NT2/D1 (cell line): ENCODE measurements at regions not wholly inside any gene's neighbourhood (a gene's known extent, or its start where the extent isn't known, plus 50 kb on each side); places are given as distances from the start of the nearest gene placed in this dataset.

Experiments used
- DNase-seq: peaks from one replicate; pipeline ENCODE4 v3.0.0-alpha.2; 2011; ENCODE audit warnings: low read depth, low spot score
- H3K27me3 ChIP-seq: 2 replicates; pipeline ENCODE4 v1.6.0; 2011; ENCODE audit warnings: mild to moderate bottlenecking; ENCODE audit not compliant: insufficient read length, insufficient read depth
- H3K36me3 ChIP-seq: 2 replicates; pipeline ENCODE4 v1.6.1; 2011; ENCODE audit warnings: mild to moderate bottlenecking, low read length, mixed read lengths; ENCODE audit not compliant: insufficient read depth, insufficient read length
- H3K4me1 ChIP-seq: 2 replicates; pipeline ENCODE4 v1.5.1; 2011; ENCODE audit not compliant: insufficient read depth, insufficient read length
- H3K4me3 ChIP-seq: 2 replicates; pipeline ENCODE4 v1.5.1; 2011; ENCODE audit warnings: low read depth; ENCODE audit not compliant: insufficient read length
- H3K9ac ChIP-seq: 2 replicates; pipeline ENCODE4 v1.6.0; 2011; ENCODE audit warnings: low read depth; ENCODE audit not compliant: insufficient read length
- H3K9me3 ChIP-seq: 2 replicates; pipeline ENCODE4 v1.5.1; 2011; ENCODE audit warnings: mild to moderate bottlenecking, low read length; ENCODE audit not compliant: insufficient read depth
- SUZ12 ChIP-seq: IDR thresholded peaks from 2 replicates; pipeline ENCODE4 v1.6.1; 2011; ENCODE audit not compliant: insufficient read length, insufficient read depth; ENCODE audit errors: extremely low read depth
- YY1 ChIP-seq: IDR thresholded peaks from 2 replicates; pipeline ENCODE4 v1.6.1; 2011; ENCODE audit not compliant: insufficient read length, insufficient read depth
- ZNF274 ChIP-seq: IDR thresholded peaks from 2 replicates; pipeline ENCODE4 v1.6.1; 2011; ENCODE audit warnings: mild to moderate bottlenecking, low read depth, low read length

DNA sequence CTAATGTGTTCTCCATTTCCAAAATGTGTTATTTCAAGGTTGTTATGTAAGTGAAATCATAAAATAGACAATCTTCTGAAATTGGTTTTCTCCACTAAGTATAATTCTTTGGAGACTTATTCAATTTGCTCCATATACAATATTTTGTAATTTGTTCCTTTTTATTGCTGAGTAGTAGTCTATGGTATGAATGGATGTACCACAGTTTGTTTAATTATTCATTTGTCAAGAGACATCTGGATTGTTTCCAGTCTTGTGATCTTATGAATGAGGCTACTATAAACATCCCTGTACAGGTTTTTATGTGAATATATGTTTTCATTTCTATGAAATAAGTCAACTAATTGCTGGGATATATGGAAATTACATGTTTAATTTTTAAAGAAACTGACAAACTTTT, 652.6 kb upstream of the PLXNA2 start:
- H3K36me3 ChIP-seq: no peaks in the 10 kb centered on the region
- H3K27me3 ChIP-seq: no peaks in the 10 kb centered on the region
- no peak for DNase-seq
- H3K4me3 ChIP-seq: no peak overlapping the region
- no peak overlapping the region for H3K9ac ChIP-seq
- no peak for TF ChIP-seq ZNF274
- TF ChIP-seq SUZ12: no peak
- no peak for TF ChIP-seq YY1
- no peaks in the 10 kb centered on the region for H3K4me1 ChIP-seq
- no peaks in the 10 kb centered on the region for H3K9me3 ChIP-seq

- Histone ChIP-seq H3K4me1 (no peaks in the 10 kb centered on the region), H3K9ac (no peak overlapping the region), H3K36me3 (no peaks in the 10 kb centered on the region), H3K27me3 (no peaks in the 10 kb centered on the region), H3K9me3 (no peaks in the 10 kb centered on the region), H3K4me3 (no peak overlapping the region)
- DNase-seq: no peak
- TF ChIP-seq SUZ12 (no peak), YY1 (no peak), ZNF274 (no peak)
These were observed 655.3 kb upstream of the PLXNA2 start for GRCh38 chr1:208899438-208899837.

GRCh38 chr1:208903251-208903905, 659.2 kb upstream of the PLXNA2 start:
- H3K9me3 ChIP-seq: no peaks in the 10 kb centered on the region
- H3K36me3 ChIP-seq: no peaks in the 10 kb centered on the region
- no peak for TF ChIP-seq SUZ12
- no peak for TF ChIP-seq YY1
- TF ChIP-seq ZNF274: no peak
- no peak overlapping the region for H3K4me3 ChIP-seq
- no peaks in the 10 kb centered on the region for H3K4me1 ChIP-seq
- no peak for DNase-seq
- H3K9ac ChIP-seq: no peak overlapping the region
- H3K27me3 ChIP-seq: no peaks in the 10 kb centered on the region

DNA sequence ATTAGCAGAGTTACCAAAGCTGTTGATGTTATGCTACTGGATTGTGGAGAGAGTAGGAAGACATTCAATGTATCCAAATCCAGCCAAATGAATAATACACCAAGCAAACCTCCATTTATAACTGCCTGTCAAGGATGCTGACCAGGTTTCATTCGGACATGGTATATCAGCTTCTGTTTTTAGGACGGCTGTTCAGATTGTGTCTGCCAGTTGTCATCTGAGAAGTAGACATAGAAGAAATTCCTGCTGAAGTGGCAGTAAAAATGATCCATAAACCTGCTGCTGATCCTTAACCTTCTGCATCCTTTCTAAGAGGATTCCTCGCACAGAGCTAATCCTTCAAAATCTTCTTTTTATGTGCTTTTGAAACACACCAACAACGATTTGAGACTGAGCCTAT, 663.6 kb upstream of the PLXNA2 start:
- no peaks in the 10 kb centered on the region for H3K4me1 ChIP-seq
- no peaks in the 10 kb centered on the region for H3K36me3 ChIP-seq
- no peaks in the 10 kb centered on the region for H3K9me3 ChIP-seq
- no peak for TF ChIP-seq SUZ12
- TF ChIP-seq YY1: no peak
- no peak for TF ChIP-seq ZNF274
- H3K9ac ChIP-seq: no peak overlapping the region
- DNase-seq: no peak
- no peaks in the 10 kb centered on the region for H3K27me3 ChIP-seq
- no peak overlapping the region for H3K4me3 ChIP-seq

GRCh38 chr1:208909011-208909984, 665.1 kb upstream of the PLXNA2 start:
- Histone ChIP-seq H3K4me3 (no peak overlapping the region), H3K36me3 (no peaks in the 10 kb centered on the region), H3K4me1 (no peaks in the 10 kb centered on the region), H3K27me3 (no peaks in the 10 kb centered on the region), H3K9me3 (no peaks in the 10 kb centered on the region), H3K9ac (no peak overlapping the region)
- TF ChIP-seq ZNF274 (no peak), YY1 (no peak), SUZ12 (no peak)
- DNase-seq: no peak

DNA sequence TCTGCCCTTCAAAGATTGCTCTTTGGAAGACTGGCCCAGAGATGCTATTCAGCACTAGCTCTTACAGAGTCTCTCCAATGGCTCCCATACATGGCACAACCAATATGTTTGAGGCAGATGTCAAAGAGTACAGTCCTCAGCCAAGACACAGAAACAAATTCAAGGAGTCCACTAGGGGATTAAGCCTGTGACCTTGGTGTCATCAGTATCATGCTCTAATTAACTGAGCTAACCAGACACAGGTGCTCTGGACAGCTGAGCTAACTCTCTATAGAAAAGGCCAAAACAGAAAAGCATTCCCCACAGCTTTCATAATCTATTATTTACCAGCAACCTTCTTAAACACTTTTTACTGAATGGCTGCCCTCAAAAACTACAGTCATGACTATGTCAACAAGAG, 666.0 kb upstream of the PLXNA2 start:
- no peak for DNase-seq
- Histone ChIP-seq H3K9ac (no peak overlapping the region), H3K9me3 (no peaks in the 10 kb centered on the region)

DNA sequence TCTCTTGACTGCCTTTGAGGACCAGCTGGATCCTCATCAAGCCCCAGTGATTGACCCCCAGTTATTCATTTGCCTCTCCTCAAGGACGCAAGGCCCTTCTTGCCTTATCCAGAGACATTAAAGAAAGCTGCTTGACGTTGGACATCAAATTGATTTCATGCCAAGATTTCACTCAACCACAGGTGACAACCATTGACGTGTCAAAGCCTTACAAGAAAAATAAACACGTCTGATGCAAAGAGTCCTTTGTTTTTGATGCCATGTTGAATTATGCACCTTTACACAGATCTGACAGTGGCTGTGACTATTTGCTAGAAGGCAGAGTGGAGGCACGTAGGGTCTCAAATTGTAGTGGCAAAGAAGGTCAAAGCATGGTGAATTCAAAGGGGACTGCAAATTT, 666.2 kb upstream of the CAMK1G start:
- Histone ChIP-seq H3K27me3 (no peaks in the 10 kb centered on the region), H3K9me3 (no peaks in the 10 kb centered on the region), H3K4me3 (no peak overlapping the region), H3K9ac (no peak overlapping the region), H3K36me3 (no peaks in the 10 kb centered on the region), H3K4me1 (no peaks in the 10 kb centered on the region)
- no peak for DNase-seq
- TF ChIP-seq SUZ12 (no peak), ZNF274 (no peak), YY1 (no peak)

More for the DNA sequence above, 666.0 kb upstream of the PLXNA2 start:
- TF ChIP-seq ZNF274: no peak
- TF ChIP-seq SUZ12: no peak
- TF ChIP-seq YY1: no peak
- Histone ChIP-seq H3K4me1 (no peaks in the 10 kb centered on the region), H3K4me3 (no peak overlapping the region), H3K27me3 (no peaks in the 10 kb centered on the region), H3K36me3 (no peaks in the 10 kb centered on the region)
